GM19463 (cell line): ENCODE measurements at regions not wholly inside any gene's neighbourhood (a gene's known extent, or its start where the extent isn't known, plus 50 kb on each side); places are given as distances from the start of the nearest gene placed in this dataset.

Experiments used
- ATAC-seq: cut with Tn5 transposase; IDR thresholded peaks from one replicate; pipeline ENCODE4 v1.9.1; 2021; ENCODE audit warnings: mild to moderate bottlenecking, moderate library complexity; ENCODE audit not compliant: unreplicated experiment

- ATAC-seq: no peak
Observed at GRCh38 chr2:59936048-59936447, 617.4 kb downstream of the BCL11A start.

GRCh38 chr2:59935005-59935404 is 618.4 kb downstream of the BCL11A start:
- ATAC-seq: no peak

- no peak for ATAC-seq
Observed at GRCh38 chr2:59933948-59934347, 619.5 kb downstream of the BCL11A start.

- no peak for ATAC-seq
Observed at GRCh38 chr2:59932341-59932740, 621.1 kb downstream of the BCL11A start.

GRCh38 chr2:59930430-59930829 is 623.0 kb downstream of the BCL11A start:
- no peak for ATAC-seq

- ATAC-seq: no peak
Observed at GRCh38 chr2:59926731-59927130, 626.7 kb downstream of the BCL11A start.

- ATAC-seq: no peak
Observed at GRCh38 chr2:59925321-59925720, 628.1 kb downstream of the BCL11A start.

GRCh38 chr2:59924346-59924745 is 629.1 kb downstream of the BCL11A start:
- no peak for ATAC-seq

GRCh38 chr2:59922450-59922849 is 631.0 kb downstream of the BCL11A start:
- no peak for ATAC-seq

- ATAC-seq: no peak
Observed at GRCh38 chr2:59921743-59922142, 631.7 kb downstream of the BCL11A start.

GRCh38 chr2:59920961-59921360 is 632.5 kb downstream of the BCL11A start:
- no peak for ATAC-seq

GRCh38 chr2:59920307-59920706 is 633.1 kb downstream of the BCL11A start:
- no peak for ATAC-seq

GRCh38 chr2:59919579-59919978 is 633.9 kb downstream of the BCL11A start:
- no peak for ATAC-seq

GRCh38 chr2:59912042-59912441 is 641.4 kb downstream of the BCL11A start:
- ATAC-seq: no peak

GRCh38 chr2:59910166-59910565 is 643.3 kb downstream of the BCL11A start:
- no peak for ATAC-seq

GRCh38 chr2:59909147-59909546 is 644.3 kb downstream of the BCL11A start:
- no peak for ATAC-seq

- no peak for ATAC-seq
Observed at GRCh38 chr2:59905731-59906130, 647.7 kb downstream of the BCL11A start.

GRCh38 chr2:59903994-59904544 is 649.4 kb downstream of the BCL11A start:
- no peak for ATAC-seq

GRCh38 chr2:59900728-59901452 is 652.6 kb downstream of the BCL11A start:
- no peak for ATAC-seq

- no peak for ATAC-seq
Observed at GRCh38 chr2:59899692-59900091, 653.8 kb downstream of the BCL11A start.

- no peak for ATAC-seq
Observed at GRCh38 chr2:59896499-59897245, 656.8 kb downstream of the BCL11A start.

- no peak for ATAC-seq
Observed at GRCh38 chr2:59893612-59894011, 659.8 kb downstream of the BCL11A start.
